NB4 (cell line): ENCODE measurements at regions not wholly inside any gene's neighbourhood (a gene's known extent, or its start where the extent isn't known, plus 50 kb on each side); places are given as distances from the start of the nearest gene placed in this dataset.
"Not testable (repeated sequence)": the region's sequence is repeated elsewhere in the genome, so short reads cannot be mapped to it uniquely, and the experiment has no call there.

ENCODE experiments used
- DNase-seq: peaks from one replicate; pipeline ENCODE4 v3.0.0; 2010; ENCODE audit warnings: low read depth
- H3K4me3 ChIP-seq: one replicate; pipeline ENCODE4 v1.5.1; 2011; ENCODE audit warnings: mild to moderate bottlenecking, low read depth, low read length, moderate library complexity
- CTCF ChIP-seq: IDR thresholded peaks from one replicate; pipeline ENCODE4 v1.5.1; 2012; ENCODE audit warnings: low read depth, low read length
- MAX ChIP-seq: IDR thresholded peaks from 2 replicates; pipeline ENCODE4 v1.6.1; 2011; ENCODE audit warnings: low read depth, low read length
- MYC ChIP-seq: IDR thresholded peaks from 2 replicates; pipeline ENCODE4 v1.6.1; 2011; ENCODE audit warnings: low read depth, low read length
- POLR2A ChIP-seq: IDR thresholded peaks from 2 replicates; pipeline ENCODE4 v1.6.1; 2011; ENCODE audit warnings: mild to moderate bottlenecking; ENCODE audit not compliant: insufficient read length; ENCODE audit errors: extremely low read depth

- no peak for TF ChIP-seq MYC
- TF ChIP-seq MAX: no peak
- no peak for TF ChIP-seq CTCF
- no peak for TF ChIP-seq POLR2A
- no peak overlapping the region for H3K4me3 ChIP-seq
- DNase-seq: no peak
These were observed 107.9 kb upstream of the TRIM2 start for GRCh38 chr4:153096344-153096743.

GRCh38 chr4:153098427-153098826 lies 105.8 kb upstream of the TRIM2 start:
- TF ChIP-seq CTCF (no peak), POLR2A (no peak), MAX (no peak), MYC (no peak)
- DNase-seq: no peak
- no peak overlapping the region for H3K4me3 ChIP-seq

GRCh38 chr4:153099391-153100140 lies 104.7 kb upstream of the TRIM2 start:
- DNase-seq: no peak
- no peak for TF ChIP-seq MYC
- no peak for TF ChIP-seq MAX
- no peak for TF ChIP-seq POLR2A
- TF ChIP-seq CTCF: no peak
- H3K4me3 ChIP-seq: no peak overlapping the region

GRCh38 chr4:153106736-153107135 lies 97.5 kb upstream of the TRIM2 start:
- DNase-seq, H3K4me3 ChIP-seq: not testable (repeated sequence)

GRCh38 chr4:153107246-153107645 lies 97.0 kb upstream of the TRIM2 start:
- TF ChIP-seq CTCF (no peak), MYC (no peak), POLR2A (no peak), MAX (no peak)
- no peak overlapping the region for H3K4me3 ChIP-seq

GRCh38 chr4:153109296-153109849 lies 94.9 kb upstream of the TRIM2 start:
- no peak for DNase-seq
- H3K4me3 ChIP-seq: no peak overlapping the region
- TF ChIP-seq CTCF (no peak), MYC (no peak), MAX (no peak), POLR2A (no peak)

More at GRCh38 chr4:153107246-153107645, 97.0 kb upstream of the TRIM2 start:
- no peak for DNase-seq
